Glomerular visceral epithelial cell (primary cell): ENCODE measurements at regions not wholly inside any gene's neighbourhood (a gene's known extent, or its start where the extent isn't known, plus 50 kb on each side); places are given as distances from the start of the nearest gene placed in this dataset.
A peak's percentile ranks its signal among the peaks of the same experiment; 100 is the strongest.

ENCODE experiments used
- DNase-seq: peaks from one replicate; pipeline ENCODE4 v3.0.0-alpha.2; 2016; ENCODE audit errors: extremely low spot score

- no peak for DNase-seq
These were observed 246.3 kb upstream of the SIX2 start for GRCh38 chr2:45255563-45255962.

DNA sequence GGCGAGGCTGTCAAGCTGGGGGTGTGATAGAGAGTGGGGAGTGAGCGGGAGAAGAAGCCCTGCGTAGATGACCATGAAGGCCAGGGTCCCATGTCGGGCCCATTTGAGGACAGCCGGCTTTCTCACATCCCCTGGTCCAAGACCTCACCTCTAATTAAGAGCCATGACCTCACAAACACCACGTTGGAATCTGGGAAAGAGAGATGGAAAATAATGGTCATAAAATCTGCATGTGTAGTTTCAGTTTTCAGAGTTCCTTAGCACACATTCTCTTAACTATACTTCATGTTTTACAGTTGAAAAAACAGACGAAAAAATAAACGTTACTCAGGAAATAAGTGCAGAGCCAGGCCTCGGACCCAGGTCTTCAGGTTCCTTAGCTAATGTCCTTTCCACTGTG is 244.8 kb upstream of the SIX2 start:
- no peak for DNase-seq

- no peak for DNase-seq
These were observed 243.9 kb upstream of the SIX2 start for GRCh38 chr2:45253151-45253550.

GRCh38 chr2:45250176-45250575 is 240.9 kb upstream of the SIX2 start:
- no peak for DNase-seq

DNA sequence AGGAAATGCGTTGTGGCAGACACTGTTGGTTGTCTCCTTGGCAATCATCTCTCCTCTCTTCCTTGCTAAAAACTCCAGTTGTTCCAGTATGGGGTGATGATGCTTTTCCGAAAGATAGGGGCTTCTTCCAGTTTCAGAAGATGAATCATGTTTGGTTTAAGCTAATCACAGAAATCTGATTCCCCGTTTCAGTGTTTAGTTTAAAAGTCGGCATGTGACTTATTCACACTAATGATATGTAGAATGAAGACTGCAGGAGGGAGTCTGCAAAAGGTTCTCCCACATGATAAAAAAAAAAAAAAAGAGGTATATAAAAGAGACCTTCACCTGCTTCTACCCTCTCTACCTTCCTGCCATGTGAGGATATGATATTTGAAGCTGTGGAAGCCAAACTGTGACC is 239.0 kb upstream of the SIX2 start:
- DNase-seq, result no peak

DNA sequence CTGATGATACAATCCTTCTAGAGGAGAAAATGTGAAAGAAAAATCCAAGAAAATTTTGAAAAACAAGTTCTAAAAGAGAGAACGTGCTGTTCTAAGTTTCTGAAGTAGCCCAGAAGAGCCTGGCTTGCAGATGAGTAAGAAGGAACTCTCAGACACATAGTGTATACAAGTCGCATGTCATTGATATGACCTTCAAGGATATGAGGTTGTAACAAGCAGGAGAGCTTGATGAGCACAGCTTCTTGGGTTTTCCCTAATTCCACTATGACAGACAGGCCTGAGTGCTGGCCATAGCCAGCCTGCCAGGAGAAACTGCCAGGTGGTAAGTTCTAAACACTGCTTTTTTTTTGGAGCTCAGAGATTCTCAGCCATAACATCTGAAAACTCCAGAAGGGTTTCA is 235.7 kb upstream of the SIX2 start:
- no peak for DNase-seq

DNA sequence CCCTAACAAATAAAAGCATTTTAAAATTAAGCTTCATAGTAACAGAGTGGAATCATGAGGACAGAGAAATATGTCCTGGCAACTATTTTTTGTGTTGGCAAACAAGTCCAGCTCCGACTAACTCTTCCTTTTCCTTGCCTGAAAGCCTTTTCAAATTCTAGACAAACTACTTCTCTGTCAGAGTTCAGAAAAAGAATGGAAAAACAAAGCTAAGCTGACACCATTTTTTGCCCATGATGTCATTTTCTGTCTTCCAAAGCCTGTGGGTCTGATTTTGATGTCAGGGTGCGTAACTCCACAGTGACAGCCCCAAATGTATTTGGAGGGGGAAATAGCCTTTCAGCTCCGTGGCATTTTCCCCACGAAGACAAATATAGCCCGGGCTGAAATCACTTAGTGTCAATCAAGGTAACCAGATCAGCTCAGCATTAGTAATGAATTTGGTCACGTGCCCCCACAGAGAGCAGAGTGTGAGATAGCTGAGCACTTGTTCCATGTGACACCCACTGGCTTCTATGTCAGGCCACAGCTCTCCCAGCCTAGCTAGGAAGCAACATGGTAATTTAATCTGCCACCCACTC is 233.0 kb upstream of the SIX2 start:
- no peak for DNase-seq

DNA sequence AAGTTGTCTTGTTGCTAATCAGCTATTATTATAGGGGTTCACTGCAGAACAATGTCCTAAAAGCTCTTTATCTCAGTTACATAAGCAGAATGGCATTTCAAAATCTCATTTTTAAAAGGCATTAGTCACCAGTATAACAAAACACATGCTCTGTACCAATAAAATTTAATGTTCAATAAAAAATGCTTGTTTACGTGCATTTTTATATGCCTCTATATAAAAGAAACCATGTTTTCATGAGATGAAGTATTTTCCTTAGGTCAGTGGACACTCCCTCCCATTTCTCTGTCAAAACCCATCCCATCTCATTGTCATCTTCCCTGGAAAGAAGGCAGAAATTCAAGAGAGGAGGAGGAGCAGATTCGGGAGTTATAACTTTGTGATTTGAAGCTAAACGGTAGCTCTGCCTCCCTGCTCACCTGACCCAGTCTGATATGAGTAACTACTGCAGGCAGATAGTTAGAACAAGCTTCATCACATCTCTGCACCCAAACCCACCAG is 231.9 kb upstream of the SIX2 start:
- DNase-seq, result no peak

DNA sequence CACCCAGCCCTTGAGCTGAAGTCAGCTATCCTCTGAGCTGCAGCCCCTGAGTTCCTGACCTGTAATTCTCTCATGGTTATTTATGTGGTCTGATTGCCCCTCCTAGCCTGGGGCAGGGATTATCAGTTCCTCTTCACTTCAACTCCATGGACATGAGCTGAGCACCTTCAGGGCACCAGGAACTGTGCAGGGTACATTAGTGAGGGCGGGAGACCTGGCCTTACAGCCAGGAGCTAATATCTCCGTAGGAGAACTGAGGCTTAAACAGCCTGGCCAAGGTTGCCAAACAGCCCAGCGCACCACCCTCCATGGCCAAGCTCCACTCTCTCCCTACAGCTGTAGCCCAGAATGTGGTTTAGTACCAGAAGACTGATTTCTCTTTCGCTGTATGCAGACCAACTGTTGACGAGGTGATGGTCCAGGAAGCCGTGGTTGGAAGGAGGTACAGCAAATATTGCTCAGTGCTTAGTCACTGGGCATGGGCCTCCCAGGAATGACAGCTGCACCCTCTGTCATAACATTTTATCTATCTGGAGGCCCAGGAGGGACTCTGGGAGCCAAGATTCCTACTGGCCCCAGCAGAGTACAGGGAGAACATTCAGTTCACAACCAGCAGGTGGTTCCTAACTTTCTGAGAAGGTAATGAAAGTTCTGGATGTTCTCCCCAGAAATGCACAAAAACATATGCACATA is 228.7 kb upstream of the SIX2 start:
- DNase-seq, result peak; percentile 91

DNA sequence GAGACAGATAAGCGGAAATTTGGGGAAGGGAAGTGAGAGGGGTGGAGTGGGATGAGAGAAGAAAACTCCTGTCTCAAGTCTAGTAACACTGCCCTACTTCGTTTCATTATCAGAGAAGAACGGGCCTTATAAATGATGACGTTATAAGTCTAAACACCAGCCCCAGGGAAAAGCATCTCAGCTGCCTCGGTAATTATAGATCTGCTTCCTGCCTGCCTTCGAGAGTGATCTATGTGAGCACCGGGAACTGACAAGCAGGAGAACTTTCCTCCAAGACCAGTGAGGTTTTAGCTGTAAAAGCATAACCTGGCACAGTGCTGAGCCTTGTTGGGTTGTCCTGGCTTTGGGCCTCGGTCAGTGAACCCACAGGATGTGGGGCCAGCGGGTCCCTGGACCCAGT is 227.9 kb upstream of the SIX2 start:
- no peak for DNase-seq

DNA sequence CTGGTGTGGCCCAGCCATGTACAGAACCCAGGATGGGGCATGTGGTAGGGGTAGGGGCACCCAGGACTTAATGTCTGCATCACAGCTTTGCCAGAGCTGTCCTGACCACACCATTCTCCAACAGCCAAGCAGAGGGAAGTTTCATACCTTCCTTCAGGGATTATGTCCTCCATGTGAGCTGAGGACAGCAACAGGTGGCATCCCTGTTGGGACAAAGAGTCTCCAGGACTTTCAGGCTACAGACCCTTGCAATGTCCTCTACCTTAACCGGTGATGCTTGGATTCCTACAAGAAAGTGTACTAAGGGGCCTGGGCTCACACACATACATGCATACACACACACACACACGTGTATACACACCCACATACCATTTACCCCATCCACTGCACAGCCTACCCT is 227.0 kb upstream of the SIX2 start:
- DNase-seq, result no peak

GRCh38 chr2:45233301-45233700 is 224.0 kb upstream of the SIX2 start:
- DNase-seq, result no peak

DNA sequence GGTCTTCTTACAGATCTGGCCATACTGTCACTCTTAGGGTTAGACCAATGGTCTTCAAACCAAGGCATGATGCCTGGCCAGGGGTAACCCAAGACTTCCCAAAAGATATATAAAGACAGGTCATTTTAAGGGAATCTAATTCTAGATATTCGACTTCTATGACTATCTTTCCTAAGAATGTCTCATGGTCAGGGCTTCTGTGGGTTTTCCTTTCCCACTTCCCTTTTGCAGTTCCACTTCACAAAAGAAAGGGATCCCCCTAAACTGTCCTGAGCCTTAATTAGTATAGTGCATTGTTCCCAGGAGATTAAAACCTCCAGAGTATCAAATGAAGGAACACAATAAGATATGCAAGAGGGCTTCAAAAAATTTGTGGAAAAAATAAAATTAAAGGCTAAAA is 223.6 kb upstream of the SIX2 start:
- DNase-seq, result no peak

- DNase-seq, result no peak
These were observed 220.2 kb upstream of the SIX2 start for GRCh38 chr2:45229411-45229810.

- DNase-seq, result no peak
These were observed 218.1 kb upstream of the SIX2 start for GRCh38 chr2:45227347-45227746.

GRCh38 chr2:45224993-45225380 is 215.7 kb upstream of the SIX2 start:
- DNase-seq, result no peak

GRCh38 chr2:45224321-45224992 is 215.2 kb upstream of the SIX2 start:
- DNase-seq, result no peak

- DNase-seq, result no peak
These were observed 214.3 kb upstream of the SIX2 start for GRCh38 chr2:45223531-45223930.

DNA sequence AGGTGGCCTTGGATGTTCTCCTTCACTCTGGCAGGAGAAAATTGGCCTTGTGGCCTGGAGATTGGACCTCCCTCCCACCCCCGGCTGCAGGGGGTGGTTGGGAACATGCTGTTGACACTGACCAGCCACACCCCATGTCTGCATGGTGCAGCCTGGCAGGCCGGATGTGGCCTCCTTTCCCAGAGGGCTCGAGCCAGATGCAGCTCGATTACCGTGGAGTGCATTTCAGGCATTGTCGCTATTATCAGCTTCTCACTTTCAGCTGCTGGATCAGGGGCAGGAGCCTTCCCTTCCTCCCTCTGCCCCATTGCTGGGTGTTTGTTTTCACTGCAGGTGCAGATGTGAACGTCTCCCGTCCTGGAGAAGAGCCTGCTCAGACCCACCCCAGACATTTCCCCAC is 211.0 kb upstream of the SIX2 start:
- DNase-seq, result no peak

DNA sequence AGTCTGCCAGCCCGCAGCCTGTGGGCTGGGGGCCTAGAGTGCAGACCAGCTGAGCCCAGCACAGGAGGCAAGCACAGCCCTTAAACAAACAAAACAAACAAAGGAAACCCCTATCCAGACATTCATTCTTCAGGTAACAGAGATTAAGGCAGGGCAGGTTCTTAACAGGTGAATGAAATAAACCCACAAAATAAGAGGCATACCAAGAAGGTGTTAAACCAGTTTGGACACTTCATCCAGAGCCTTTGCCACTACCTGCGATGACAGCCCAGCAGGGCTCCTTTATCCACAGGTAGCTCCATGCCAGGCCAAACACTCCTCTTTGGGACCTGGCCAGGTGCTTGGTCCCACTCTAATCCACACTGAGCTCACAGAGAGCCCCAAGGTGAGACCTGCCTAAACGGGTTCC is 209.7 kb upstream of the SIX2 start:
- DNase-seq, result no peak

DNA sequence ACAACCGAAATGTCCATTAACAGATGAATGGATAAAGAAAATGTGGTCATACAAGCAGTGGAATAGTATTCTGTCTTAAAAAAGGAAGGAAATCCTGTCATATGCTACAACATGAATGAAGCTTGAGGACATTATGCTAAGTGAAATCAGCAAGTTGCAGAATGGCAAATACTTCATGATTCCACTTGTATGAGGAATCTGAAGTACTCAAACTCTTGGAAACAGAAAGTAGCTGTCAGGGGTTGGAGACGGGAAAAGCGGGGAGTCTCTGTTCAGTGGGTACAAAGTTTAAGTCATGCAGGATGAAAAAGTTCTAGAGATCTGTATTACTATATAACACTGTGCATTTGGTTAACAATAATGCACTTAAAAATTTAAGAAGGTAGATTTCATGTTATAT is 209.0 kb upstream of the SIX2 start:
- DNase-seq, result no peak

GRCh38 chr2:45216118-45216517 is 206.9 kb upstream of the SIX2 start:
- DNase-seq, result no peak

- no peak for DNase-seq
These were observed 205.3 kb upstream of the SIX2 start for GRCh38 chr2:45214550-45214949.
